ENCODE measurements at regions not wholly inside any gene's neighbourhood (a gene's known extent, or its start where the extent isn't known, plus 50 kb on each side); places are given as distances from the start of the nearest gene placed in this dataset.

DNA sequence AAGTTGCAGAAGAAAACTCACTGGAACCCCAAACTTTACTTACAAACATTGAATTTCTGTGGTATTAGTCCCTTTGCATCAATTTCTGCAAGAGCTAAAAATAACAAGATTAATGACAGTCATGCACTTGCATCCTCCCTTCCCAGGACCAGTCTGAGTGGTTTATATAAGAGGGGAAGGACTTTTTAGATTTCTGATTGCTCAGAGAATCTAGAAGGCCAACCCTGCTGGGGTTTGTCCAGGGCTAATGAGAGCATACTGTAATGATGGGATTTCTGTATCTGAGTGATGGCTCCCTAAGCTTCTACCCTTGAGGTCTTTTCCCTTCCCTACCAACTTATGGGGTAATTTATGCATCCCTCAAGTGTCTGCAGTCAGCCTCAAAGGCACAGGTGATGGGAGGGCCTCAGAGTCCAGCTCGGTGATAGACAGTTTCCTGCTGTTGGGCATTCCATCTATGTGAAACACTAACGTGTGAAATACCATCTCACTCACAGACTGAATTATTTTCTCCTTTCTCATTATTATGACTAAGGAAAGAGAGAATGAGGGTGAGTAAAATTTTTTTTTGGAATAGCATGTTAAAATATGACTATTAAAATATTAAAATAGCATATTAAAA, 556.3 kb downstream of the RIT2 start:
- H3K4me3 ChIP-seq (ENCODE audit: low read depth, low read length): no peak overlapping the region
- no peak for DNase-seq (ENCODE audit: low read depth)
- TF ChIP-seq, protein P1, sequence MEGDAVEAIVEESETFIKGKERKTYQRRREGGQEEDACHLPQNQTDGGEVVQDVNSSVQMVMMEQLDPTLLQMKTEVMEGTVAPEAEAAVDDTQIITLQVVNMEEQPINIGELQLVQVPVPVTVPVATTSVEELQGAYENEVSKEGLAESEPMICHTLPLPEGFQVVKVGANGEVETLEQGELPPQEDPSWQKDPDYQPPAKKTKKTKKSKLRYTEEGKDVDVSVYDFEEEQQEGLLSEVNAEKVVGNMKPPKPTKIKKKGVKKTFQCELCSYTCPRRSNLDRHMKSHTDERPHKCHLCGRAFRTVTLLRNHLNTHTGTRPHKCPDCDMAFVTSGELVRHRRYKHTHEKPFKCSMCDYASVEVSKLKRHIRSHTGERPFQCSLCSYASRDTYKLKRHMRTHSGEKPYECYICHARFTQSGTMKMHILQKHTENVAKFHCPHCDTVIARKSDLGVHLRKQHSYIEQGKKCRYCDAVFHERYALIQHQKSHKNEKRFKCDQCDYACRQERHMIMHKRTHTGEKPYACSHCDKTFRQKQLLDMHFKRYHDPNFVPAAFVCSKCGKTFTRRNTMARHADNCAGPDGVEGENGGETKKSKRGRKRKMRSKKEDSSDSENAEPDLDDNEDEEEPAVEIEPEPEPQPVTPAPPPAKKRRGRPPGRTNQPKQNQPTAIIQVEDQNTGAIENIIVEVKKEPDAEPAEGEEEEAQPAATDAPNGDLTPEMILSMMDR (IDR thresholded peaks at IDR 0.05; ENCODE audit: insufficient read depth, low read length): no peak

DNA sequence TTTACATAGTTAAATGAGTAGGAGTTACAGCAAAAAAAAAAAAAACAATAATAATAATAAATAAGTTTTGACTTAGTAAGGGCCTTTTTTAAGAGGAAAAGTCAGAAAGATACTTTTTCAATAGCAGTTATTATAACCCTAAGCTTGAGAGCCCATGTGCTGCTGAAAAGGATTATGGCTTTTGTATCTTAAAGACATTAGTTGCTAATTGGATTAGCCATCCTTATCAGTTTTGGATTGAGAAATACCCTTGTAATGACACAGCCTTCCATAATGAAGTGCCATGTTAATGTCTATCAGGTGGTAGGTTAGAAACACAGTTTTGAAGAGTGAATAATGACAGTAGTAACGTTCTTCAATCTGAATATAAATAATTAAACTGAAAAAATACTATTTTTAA, 554.0 kb downstream of the RIT2 start:
- no peak for DNase-seq (ENCODE audit: low read depth)
- TF ChIP-seq, protein P1 (IDR thresholded peaks at IDR 0.05; ENCODE audit: insufficient read depth, low read length): no peak
- H3K4me3 ChIP-seq (ENCODE audit: low read depth, low read length): no peak overlapping the region

DNA sequence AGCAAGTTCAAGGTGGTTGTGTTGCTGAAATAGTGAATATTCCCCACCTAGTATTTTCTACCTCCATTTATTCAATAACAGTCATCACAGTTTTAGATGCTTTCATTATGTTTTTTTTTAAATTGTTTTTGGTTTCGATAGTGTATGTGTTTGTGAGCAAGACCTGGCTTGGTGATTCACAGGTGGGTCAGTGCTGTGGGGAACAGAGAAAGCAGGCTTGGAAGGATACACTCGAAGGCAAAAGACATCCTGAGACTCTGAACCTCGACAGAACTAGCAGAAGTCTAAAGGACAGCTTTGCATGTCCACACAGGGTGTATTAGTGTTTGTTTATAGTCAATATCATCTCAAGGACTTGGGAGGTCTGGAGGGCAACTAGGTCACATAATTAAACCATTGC, 551.5 kb downstream of the RIT2 start:
- TF ChIP-seq, protein P1 (IDR thresholded peaks at IDR 0.05; ENCODE audit: insufficient read depth, low read length): no peak
- no peak overlapping the region for H3K4me3 ChIP-seq (ENCODE audit: low read depth, low read length)
- no peak for DNase-seq (ENCODE audit: low read depth)

DNA sequence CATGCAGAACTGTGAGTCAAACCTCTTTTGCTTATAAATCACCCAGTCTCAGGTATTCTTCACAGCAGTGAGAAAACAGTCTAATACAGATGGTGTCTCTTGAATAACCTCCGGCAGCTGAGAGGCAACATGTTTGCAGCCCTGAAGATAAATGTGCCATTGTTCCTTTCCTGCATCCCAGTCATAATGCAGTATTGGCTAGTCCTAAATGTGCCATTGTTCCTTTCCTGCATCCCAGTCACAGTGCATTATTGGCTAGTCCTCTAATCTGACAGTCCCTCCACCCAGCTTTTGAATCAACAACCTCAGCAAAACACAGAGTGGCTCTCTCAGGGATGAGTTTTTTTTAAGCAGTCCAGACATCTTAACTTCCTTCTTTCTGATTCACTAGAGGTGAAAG, 550.7 kb downstream of the RIT2 start:
- no peak overlapping the region for H3K4me3 ChIP-seq (ENCODE audit: low read depth, low read length)
- TF ChIP-seq, protein P1 (IDR thresholded peaks at IDR 0.05; ENCODE audit: insufficient read depth, low read length): no peak
- DNase-seq (ENCODE audit: low read depth): no peak

DNA sequence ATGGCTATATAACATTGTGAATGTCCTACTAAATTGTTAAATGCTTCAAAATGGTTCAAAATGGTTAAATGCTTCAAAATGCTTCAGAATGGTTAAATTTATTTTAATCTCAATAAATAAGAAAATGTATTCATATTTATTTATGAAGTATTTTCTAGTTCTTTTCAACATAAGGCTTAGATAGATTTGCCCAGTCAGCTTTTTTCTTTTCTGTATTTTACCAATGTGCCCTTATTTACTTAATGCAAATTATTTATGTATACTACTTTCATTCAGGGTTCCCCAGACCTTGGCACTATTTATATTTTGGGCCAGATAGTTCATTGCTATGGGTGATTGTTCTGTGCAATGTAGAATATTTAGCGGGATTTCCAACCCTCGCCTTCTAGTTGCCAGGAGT, 546.7 kb downstream of the RIT2 start:
- no peak for DNase-seq (ENCODE audit: low read depth)
- TF ChIP-seq, protein P1 (IDR thresholded peaks at IDR 0.05; ENCODE audit: insufficient read depth, low read length): no peak
- H3K4me3 ChIP-seq (ENCODE audit: low read depth, low read length): no peak overlapping the region

DNA sequence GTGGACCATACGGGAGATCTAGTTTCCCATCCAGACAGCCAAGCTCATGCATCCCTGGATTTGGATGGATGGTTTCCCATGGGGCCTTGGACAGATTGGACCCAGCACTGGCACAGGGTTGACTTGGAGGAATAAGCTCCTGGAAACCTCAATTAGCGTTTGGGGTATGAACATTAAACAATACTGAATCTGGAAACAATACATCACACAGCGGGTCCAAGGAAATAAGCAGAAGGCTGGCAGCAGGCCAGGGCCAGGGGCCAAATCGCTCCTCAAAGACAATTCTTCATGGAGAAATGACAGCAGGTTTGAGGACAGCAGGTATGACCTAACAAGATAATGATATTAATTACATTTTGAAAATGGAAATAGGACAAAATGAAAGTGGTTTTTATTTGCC, 540.6 kb downstream of the RIT2 start:
- DNase-seq (ENCODE audit: low read depth): no peak
- TF ChIP-seq, protein P1 (IDR thresholded peaks at IDR 0.05; ENCODE audit: insufficient read depth, low read length): no peak
- H3K4me3 ChIP-seq (ENCODE audit: low read depth, low read length): no peak overlapping the region

DNA sequence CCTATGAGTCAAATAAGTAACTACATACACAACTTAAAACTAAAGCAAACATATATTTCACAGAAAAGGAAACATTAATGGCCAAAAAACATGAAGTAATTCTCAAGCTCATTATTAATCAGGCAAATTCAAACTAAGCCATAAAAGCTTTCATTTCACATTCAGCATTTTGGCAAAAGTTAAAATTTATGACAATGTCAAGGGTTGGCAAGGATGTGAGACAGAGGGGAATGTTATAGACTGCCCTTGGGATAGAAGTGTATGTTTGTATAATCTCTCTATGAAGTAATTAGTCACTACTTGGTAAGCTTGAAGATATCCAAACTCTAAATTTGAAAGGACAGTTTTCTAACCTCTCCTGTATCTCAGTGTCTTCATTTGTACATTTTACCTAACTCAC, 539.4 kb downstream of the RIT2 start:
- DNase-seq (ENCODE audit: low read depth): peak; percentile 26
- no peak overlapping the region for H3K4me3 ChIP-seq (ENCODE audit: low read depth, low read length)
- TF ChIP-seq, protein P1 (IDR thresholded peaks at IDR 0.05; ENCODE audit: insufficient read depth, low read length): no peak

Data from fibroblast of the aortic adventitia (primary cell).